ENCODE measurements at regions not wholly inside any gene's neighbourhood (a gene's known extent, or its start where the extent isn't known, plus 50 kb on each side); places are given as distances from the start of the nearest gene placed in this dataset.

- DNase-seq (no peak), ATAC-seq (no peak)
- intact Hi-C loops (cut with DNase I) = no loop called here
- Histone ChIP-seq H3K27ac (no peak overlapping the region), H3K27me3 (no peaks in the 10 kb centered on the region), H3K9me3 (no peaks in the 10 kb centered on the region), H3K4me1 (no peaks in the 10 kb centered on the region), H3K36me3 (no peaks in the 10 kb centered on the region), H3K4me3 (no peak overlapping the region)
- 53 to 61% methylated on average over 6 of the region's 6 CpGs for WGBS, 2 donors
- no peak for TF ChIP-seq CTCF (IDR thresholded peaks at IDR 0.05)
Observed at GRCh38 chr4:128707864-128708263, 101.6 kb upstream of the JADE1 start.

GRCh38 chr4:128703948-128704347 is 105.6 kb upstream of the JADE1 start:
- Histone ChIP-seq H3K9me3 (no peaks in the 10 kb centered on the region), H3K36me3 (no peaks in the 10 kb centered on the region), H3K27me3 (no peaks in the 10 kb centered on the region), H3K4me3 (no peak overlapping the region), H3K27ac (no peak overlapping the region), H3K4me1 (no peaks in the 10 kb centered on the region)
- no peak for TF ChIP-seq CTCF (IDR thresholded peaks at IDR 0.05)
- 94 to 95% methylated on average over 14 of the region's 14 CpGs for WGBS, 2 donors
- ATAC-seq = no peak
- DNase-seq = no peak
- intact Hi-C loops (cut with DNase I) = no loop called here

- Histone ChIP-seq H3K27me3 (no peaks in the 10 kb centered on the region), H3K36me3 (no peaks in the 10 kb centered on the region), H3K9me3 (no peaks in the 10 kb centered on the region), H3K27ac (no peak overlapping the region), H3K4me1 (no peaks in the 10 kb centered on the region), H3K4me3 (no peak overlapping the region)
- TF ChIP-seq CTCF (IDR thresholded peaks at IDR 0.05) = no peak
- WGBS, 2 donors = 47 to 97% methylated on average over 1 of the region's 1 CpG
- DNase-seq = no peak
- no peak for ATAC-seq
- intact Hi-C loops (cut with DNase I) = no loop called here
Observed at GRCh38 chr4:128700659-128701350, 108.7 kb upstream of the JADE1 start.

- peaks cover 0 to 5% (median 0%) of the 10 kb centered on the region in 11 donors for H3K9me3 ChIP-seq
- DNase-seq = no peak
- no peaks in the 10 kb centered on the region for H3K36me3 ChIP-seq
- no peak overlapping the region for H3K27ac ChIP-seq
- WGBS, 2 donors = 82 to 84% methylated on average over 2 of the region's 2 CpGs
- no peaks in the 10 kb centered on the region for H3K27me3 ChIP-seq
- H3K4me1 ChIP-seq = no peaks in the 10 kb centered on the region
- intact Hi-C loops (cut with DNase I) = no loop called here
- no peak overlapping the region for H3K4me3 ChIP-seq
- no peak for TF ChIP-seq CTCF (IDR thresholded peaks at IDR 0.05)
- ATAC-seq = no peak
Observed at GRCh38 chr4:128698386-128698785, 111.1 kb upstream of the JADE1 start.

All from heart right ventricle (tissue), 16 donors.